SK-N-SH (cell line): ENCODE measurements at regions not wholly inside any gene's neighbourhood (a gene's known extent, or its start where the extent isn't known, plus 50 kb on each side); places are given as distances from the start of the nearest gene placed in this dataset.

Experiments used
- EP300 ChIP-seq, 2 experiments: IDR thresholded peaks; 2 replicates each; pipeline versions ENCODE4 v1.4.0 to v1.6.1; 2012; ENCODE audit warnings: borderline replicate concordance in 1 of 2, low read depth in 1 of 2, low read length in 1 of 2
- FOXM1 ChIP-seq: IDR thresholded peaks from 2 replicates; pipeline ENCODE4 v1.4.0; 2012; ENCODE audit warnings: low read depth, mild to moderate bottlenecking
- POLR2AphosphoS5 ChIP-seq: IDR thresholded peaks from 2 replicates; pipeline ENCODE4 v1.6.1; 2012; ENCODE audit warnings: low read depth, low read length
- RAD21 ChIP-seq: IDR thresholded peaks from 2 replicates; pipeline ENCODE4 v1.6.1; 2012; ENCODE audit warnings: mild to moderate bottlenecking, low read length
- TEAD4 ChIP-seq: IDR thresholded peaks from 2 replicates; pipeline ENCODE4 v1.4.0; 2012; ENCODE audit warnings: mild to moderate bottlenecking, borderline replicate concordance; ENCODE audit not compliant: insufficient read depth
- TF ChIP-seq, protein P1 (sequence below): IDR thresholded peaks from 2 replicates; pipeline ENCODE4; 2012
- TF ChIP-seq, protein P2 (sequence below): fragments of 200-600 bp; sonication (generic); IDR thresholded peaks from 2 replicates; pipeline ENCODE4 v1.6.1; 2017; ENCODE audit warnings: antibody characterized with exemption, mild to moderate bottlenecking, moderate library complexity
- TF ChIP-seq, protein P3 (sequence below): fragments of 150-350 bp; IDR thresholded peaks from 2 replicates; pipeline ENCODE4 v1.6.1; 2017; ENCODE audit warnings: antibody characterized with exemption, low read length, low read depth, borderline replicate concordance
- TF ChIP-seq, protein P4 (sequence below): IDR thresholded peaks from 2 replicates; pipeline ENCODE4 v1.6.1; 2012; ENCODE audit warnings: mild to moderate bottlenecking, low read depth, low read length, moderate library complexity

DNA sequence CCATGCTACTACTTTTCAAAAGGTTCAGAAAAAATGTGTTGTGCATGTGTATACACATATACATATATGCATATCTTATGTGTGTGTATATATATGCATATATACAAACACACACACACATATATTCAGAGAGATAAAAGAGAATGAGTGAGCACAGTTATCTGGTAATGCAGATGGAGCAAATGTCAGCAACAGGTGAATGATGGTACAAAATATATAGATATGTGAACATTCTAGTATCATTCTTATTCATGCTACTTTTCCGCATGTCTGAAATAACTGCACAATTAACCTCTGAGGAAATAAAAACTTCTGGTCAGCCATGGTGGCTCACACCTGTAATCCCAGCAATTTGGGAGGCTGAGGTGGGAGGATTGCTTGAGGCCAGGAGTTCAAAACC lies 222.6 kb upstream of the NANOGP8 start:
- TF ChIP-seq, protein P1, sequence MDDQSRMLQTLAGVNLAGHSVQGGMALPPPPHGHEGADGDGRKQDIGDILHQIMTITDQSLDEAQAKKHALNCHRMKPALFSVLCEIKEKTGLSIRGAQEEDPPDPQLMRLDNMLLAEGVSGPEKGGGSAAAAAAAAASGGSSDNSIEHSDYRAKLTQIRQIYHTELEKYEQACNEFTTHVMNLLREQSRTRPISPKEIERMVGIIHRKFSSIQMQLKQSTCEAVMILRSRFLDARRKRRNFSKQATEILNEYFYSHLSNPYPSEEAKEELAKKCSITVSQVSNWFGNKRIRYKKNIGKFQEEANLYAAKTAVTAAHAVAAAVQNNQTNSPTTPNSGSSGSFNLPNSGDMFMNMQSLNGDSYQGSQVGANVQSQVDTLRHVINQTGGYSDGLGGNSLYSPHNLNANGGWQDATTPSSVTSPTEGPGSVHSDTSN, result no peak
- TF ChIP-seq EP300 (IDR thresholded peaks at IDR 0.05; ENCODE audit: borderline replicate concordance in 1 of 2, low read depth in 1 of 2, low read length in 1 of 2), result no peak
- no peak for TF ChIP-seq TEAD4
- TF ChIP-seq, protein P2, sequence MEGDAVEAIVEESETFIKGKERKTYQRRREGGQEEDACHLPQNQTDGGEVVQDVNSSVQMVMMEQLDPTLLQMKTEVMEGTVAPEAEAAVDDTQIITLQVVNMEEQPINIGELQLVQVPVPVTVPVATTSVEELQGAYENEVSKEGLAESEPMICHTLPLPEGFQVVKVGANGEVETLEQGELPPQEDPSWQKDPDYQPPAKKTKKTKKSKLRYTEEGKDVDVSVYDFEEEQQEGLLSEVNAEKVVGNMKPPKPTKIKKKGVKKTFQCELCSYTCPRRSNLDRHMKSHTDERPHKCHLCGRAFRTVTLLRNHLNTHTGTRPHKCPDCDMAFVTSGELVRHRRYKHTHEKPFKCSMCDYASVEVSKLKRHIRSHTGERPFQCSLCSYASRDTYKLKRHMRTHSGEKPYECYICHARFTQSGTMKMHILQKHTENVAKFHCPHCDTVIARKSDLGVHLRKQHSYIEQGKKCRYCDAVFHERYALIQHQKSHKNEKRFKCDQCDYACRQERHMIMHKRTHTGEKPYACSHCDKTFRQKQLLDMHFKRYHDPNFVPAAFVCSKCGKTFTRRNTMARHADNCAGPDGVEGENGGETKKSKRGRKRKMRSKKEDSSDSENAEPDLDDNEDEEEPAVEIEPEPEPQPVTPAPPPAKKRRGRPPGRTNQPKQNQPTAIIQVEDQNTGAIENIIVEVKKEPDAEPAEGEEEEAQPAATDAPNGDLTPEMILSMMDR, result no peak
- TF ChIP-seq, protein P3, sequence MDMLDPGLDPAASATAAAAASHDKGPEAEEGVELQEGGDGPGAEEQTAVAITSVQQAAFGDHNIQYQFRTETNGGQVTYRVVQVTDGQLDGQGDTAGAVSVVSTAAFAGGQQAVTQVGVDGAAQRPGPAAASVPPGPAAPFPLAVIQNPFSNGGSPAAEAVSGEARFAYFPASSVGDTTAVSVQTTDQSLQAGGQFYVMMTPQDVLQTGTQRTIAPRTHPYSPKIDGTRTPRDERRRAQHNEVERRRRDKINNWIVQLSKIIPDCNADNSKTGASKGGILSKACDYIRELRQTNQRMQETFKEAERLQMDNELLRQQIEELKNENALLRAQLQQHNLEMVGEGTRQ, result no peak
- TF ChIP-seq FOXM1, result no peak
- no peak for TF ChIP-seq POLR2AphosphoS5
- TF ChIP-seq, protein P4, sequence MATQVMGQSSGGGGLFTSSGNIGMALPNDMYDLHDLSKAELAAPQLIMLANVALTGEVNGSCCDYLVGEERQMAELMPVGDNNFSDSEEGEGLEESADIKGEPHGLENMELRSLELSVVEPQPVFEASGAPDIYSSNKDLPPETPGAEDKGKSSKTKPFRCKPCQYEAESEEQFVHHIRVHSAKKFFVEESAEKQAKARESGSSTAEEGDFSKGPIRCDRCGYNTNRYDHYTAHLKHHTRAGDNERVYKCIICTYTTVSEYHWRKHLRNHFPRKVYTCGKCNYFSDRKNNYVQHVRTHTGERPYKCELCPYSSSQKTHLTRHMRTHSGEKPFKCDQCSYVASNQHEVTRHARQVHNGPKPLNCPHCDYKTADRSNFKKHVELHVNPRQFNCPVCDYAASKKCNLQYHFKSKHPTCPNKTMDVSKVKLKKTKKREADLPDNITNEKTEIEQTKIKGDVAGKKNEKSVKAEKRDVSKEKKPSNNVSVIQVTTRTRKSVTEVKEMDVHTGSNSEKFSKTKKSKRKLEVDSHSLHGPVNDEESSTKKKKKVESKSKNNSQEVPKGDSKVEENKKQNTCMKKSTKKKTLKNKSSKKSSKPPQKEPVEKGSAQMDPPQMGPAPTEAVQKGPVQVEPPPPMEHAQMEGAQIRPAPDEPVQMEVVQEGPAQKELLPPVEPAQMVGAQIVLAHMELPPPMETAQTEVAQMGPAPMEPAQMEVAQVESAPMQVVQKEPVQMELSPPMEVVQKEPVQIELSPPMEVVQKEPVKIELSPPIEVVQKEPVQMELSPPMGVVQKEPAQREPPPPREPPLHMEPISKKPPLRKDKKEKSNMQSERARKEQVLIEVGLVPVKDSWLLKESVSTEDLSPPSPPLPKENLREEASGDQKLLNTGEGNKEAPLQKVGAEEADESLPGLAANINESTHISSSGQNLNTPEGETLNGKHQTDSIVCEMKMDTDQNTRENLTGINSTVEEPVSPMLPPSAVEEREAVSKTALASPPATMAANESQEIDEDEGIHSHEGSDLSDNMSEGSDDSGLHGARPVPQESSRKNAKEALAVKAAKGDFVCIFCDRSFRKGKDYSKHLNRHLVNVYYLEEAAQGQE, result no peak
- TF ChIP-seq RAD21, result no peak
